ENCODE measurements at regions not wholly inside any gene's neighbourhood (a gene's known extent, or its start where the extent isn't known, plus 50 kb on each side); places are given as distances from the start of the nearest gene placed in this dataset.

GRCh38 chr17:63075969-63076368, 109.9 kb downstream of the TANC2 start (continued):
- TF ChIP-seq NFIC (IDR thresholded peaks at IDR 0.05; ENCODE audit: borderline replicate concordance): no peak

DNA sequence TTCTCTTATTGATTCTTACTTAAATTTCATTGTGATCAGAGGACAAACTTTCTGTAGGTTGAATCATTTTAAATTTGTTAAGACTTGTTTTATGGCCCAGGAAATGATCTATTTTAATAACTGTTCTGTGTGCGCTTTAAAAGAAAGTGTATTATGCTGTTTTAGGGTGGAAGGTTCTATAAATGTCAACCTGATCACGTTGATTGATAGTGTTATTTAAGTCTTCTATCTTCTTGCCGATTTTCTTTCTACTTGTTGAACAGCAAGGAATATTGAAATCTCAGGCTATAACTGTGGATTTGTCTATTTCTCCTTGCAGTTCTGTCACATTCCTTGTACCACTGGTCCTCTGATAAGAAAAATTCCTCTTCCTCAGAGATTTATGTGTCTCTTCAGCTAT, 112.7 kb downstream of the TANC2 start:
- H2AFZ ChIP-seq (ENCODE audit: low read depth): no peak overlapping the region
- no peak for DNase-seq
- no peaks in the 10 kb centered on the region for H3K9me3 ChIP-seq
- POLR2A ChIA-PET: no interaction called here
- CTCF ChIA-PET: interaction anchor here (1.4 to 2.4 kb wide), 2 partner anchors 328 to 406 kb away, joined by 3 to 24 read pairs; no protein-coding TSS in a partner anchor
- H3K9me2 ChIP-seq: no peaks in the 10 kb centered on the region
- peaks cover 18 to 30% of the 10 kb centered on the region in 2 experiments for H3K36me3 ChIP-seq (replicated peaks in 1 of 2; ENCODE audit: control insufficient read depth in 1 of 2, insufficient read depth in 2 of 2, low read length in 1 of 2)
- TF ChIP-seq RAD21 (IDR thresholded peaks at IDR 0.05; ENCODE audit: low read length) (no peak), GABPA (IDR thresholded peaks at IDR 0.05; ENCODE audit: low read depth) (no peak), NFIC (IDR thresholded peaks at IDR 0.05; ENCODE audit: borderline replicate concordance) (no peak), CHD2 (IDR thresholded peaks at IDR 0.05; ENCODE audit: low read length, partially characterized antibody) (no peak), EP300 (IDR thresholded peaks at IDR 0.05; ENCODE audit: borderline replicate concordance in 1 of 2, low read depth in 1 of 2, low read length in 1 of 2) (no peak), USF1 (IDR thresholded peaks at IDR 0.05; ENCODE audit: borderline replicate concordance, low read depth) (no peak), MEF2A (IDR thresholded peaks at IDR 0.05; ENCODE audit: borderline replicate concordance, low read depth) (no peak), FOXM1 (IDR thresholded peaks at IDR 0.05; ENCODE audit: low read depth) (no peak), FOXJ3 (CRISPR knock-in tag; IDR thresholded peaks at IDR 0.05) (no peak), USF2 (IDR thresholded peaks at IDR 0.05; ENCODE audit: borderline replicate concordance, low read depth, low read length) (no peak), FOSL2 (IDR thresholded peaks at IDR 0.05; ENCODE audit: borderline replicate concordance, low read depth) (no peak), SMC3 (IDR thresholded peaks at IDR 0.05; ENCODE audit: low read depth, low read length) (no peak), MXI1 (IDR thresholded peaks at IDR 0.05; ENCODE audit: low read depth, low read length) (no peak), YY1 (IDR thresholded peaks at IDR 0.05; ENCODE audit: low read depth) (no peak), ELF1 (IDR thresholded peaks at IDR 0.05) (no peak), PBX3 (IDR thresholded peaks at IDR 0.05) (no peak)
- TF ChIP-seq, protein P1, sequence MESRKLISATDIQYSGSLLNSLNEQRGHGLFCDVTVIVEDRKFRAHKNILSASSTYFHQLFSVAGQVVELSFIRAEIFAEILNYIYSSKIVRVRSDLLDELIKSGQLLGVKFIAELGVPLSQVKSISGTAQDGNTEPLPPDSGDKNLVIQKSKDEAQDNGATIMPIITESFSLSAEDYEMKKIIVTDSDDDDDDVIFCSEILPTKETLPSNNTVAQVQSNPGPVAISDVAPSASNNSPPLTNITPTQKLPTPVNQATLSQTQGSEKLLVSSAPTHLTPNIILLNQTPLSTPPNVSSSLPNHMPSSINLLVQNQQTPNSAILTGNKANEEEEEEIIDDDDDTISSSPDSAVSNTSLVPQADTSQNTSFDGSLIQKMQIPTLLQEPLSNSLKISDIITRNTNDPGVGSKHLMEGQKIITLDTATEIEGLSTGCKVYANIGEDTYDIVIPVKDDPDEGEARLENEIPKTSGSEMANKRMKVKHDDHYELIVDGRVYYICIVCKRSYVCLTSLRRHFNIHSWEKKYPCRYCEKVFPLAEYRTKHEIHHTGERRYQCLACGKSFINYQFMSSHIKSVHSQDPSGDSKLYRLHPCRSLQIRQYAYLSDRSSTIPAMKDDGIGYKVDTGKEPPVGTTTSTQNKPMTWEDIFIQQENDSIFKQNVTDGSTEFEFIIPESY (IDR thresholded peaks at IDR 0.05; ENCODE audit: borderline replicate concordance, low read depth): no peak
- TF ChIP-seq, protein P2, sequence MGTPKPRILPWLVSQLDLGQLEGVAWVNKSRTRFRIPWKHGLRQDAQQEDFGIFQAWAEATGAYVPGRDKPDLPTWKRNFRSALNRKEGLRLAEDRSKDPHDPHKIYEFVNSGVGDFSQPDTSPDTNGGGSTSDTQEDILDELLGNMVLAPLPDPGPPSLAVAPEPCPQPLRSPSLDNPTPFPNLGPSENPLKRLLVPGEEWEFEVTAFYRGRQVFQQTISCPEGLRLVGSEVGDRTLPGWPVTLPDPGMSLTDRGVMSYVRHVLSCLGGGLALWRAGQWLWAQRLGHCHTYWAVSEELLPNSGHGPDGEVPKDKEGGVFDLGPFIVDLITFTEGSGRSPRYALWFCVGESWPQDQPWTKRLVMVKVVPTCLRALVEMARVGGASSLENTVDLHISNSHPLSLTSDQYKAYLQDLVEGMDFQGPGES (IDR thresholded peaks at IDR 0.05; ENCODE audit: low read depth, low read length): no peak
- peaks cover 21% of the 10 kb centered on the region for H3F3A ChIP-seq (replicated peaks; ENCODE audit: insufficient read depth)
- H4K20me1 ChIP-seq (ENCODE audit: insufficient read depth): no peaks in the 10 kb centered on the region
- H3K27me3 ChIP-seq (ENCODE audit: insufficient read depth): no peaks in the 10 kb centered on the region
- H3K79me2 ChIP-seq (ENCODE audit: insufficient read depth): peaks cover 71% of the 10 kb centered on the region
- no peak overlapping the region for H3K4me3 ChIP-seq (ENCODE audit: low read depth in 2 of 2, low read length in 1 of 2)
- no peak overlapping the region for H3K9ac ChIP-seq
- H3K4me2 ChIP-seq: peak overlapping the region; percentile 17; the same call in 1 of the 2 replicates
- H3K27ac ChIP-seq (ENCODE audit: low read depth in 2 of 2, low read length in 1 of 2): no peak overlapping the region
- 97% methylated on average over 3 of the region's 3 CpGs for WGBS (ENCODE audit: low lambda C conversion rate)
- H3K4me1 ChIP-seq (ENCODE audit: control insufficient read depth in 1 of 2, insufficient read depth in 2 of 2, low read depth in 1 of 2, low read length in 1 of 2): peaks cover 7 to 19% of the 10 kb centered on the region in 2 experiments; a peak in 3 of 4 replicates
